DND-41 (cell line): ENCODE measurements at regions not wholly inside any gene's neighbourhood (a gene's known extent, or its start where the extent isn't known, plus 50 kb on each side); places are given as distances from the start of the nearest gene placed in this dataset.

Experiments
- ATAC-seq: fragments of 200-7000 bp; cut with Tn5 transposase; 3 replicates; pipeline ENCODE4 v1.9.1; 2021; ENCODE audit warnings: low read depth; ENCODE audit not compliant: insufficient read depth
- DNase-seq: peaks from one replicate; pipeline ENCODE4 v3.0.0-alpha.2; 2020
- H2AFZ ChIP-seq: 2 replicates; pipeline ENCODE4 v1.6.0; 2012; ENCODE audit warnings: low read depth, low read length
- H3K27ac ChIP-seq: 2 replicates; pipeline ENCODE4 v1.5.1; 2012; ENCODE audit warnings: low read length, inconsistent platforms
- H3K27me3 ChIP-seq: fragments of 200-600 bp; sonication (generic); 2 replicates; pipeline ENCODE4 v1.6.0; 2012; ENCODE audit warnings: low read length, mild to moderate bottlenecking, inconsistent platforms; ENCODE audit not compliant: insufficient read depth, poor library complexity
- H3K36me3 ChIP-seq: 2 replicates; pipeline ENCODE4 v1.5.1; 2012; ENCODE audit warnings: low read length, inconsistent platforms; ENCODE audit not compliant: insufficient read depth
- H3K4me1 ChIP-seq: 2 replicates; pipeline ENCODE4 v1.5.1; 2012; ENCODE audit warnings: mild to moderate bottlenecking, low read length; ENCODE audit not compliant: insufficient read depth
- H3K4me2 ChIP-seq: 2 replicates; pipeline ENCODE4 v1.6.0; 2012; ENCODE audit warnings: mild to moderate bottlenecking, moderate library complexity, low read length, inconsistent platforms; ENCODE audit not compliant: insufficient read depth
- H3K4me3 ChIP-seq, 2 experiments: fragments of 200-600 bp in 1 of 2; shearing (Covaris generic) in 1 of 2; 2 replicates each; pipeline ENCODE4 v1.5.1; 2012 to 2016; ENCODE audit warnings: inconsistent platforms in 2 of 2, low read length in 2 of 2, mild to moderate bottlenecking in 2 of 2, low read depth in 1 of 2, moderate library complexity in 1 of 2
- H3K79me2 ChIP-seq: 2 replicates; pipeline ENCODE4 v1.6.0; 2012; ENCODE audit warnings: low read length, inconsistent platforms; ENCODE audit not compliant: insufficient read depth
- H3K9ac ChIP-seq: 2 replicates; pipeline ENCODE4 v1.6.0; 2012; ENCODE audit warnings: low read depth, mild to moderate bottlenecking, inconsistent platforms, low read length, moderate library complexity
- H3K9me3 ChIP-seq: 2 replicates; pipeline ENCODE4 v1.5.1; 2012; ENCODE audit warnings: low read length, moderate library complexity, mild to moderate bottlenecking, inconsistent platforms; ENCODE audit not compliant: insufficient read depth, severe bottlenecking
- H4K20me1 ChIP-seq: 2 replicates; pipeline ENCODE4 v1.6.0; 2012; ENCODE audit warnings: low read length; ENCODE audit not compliant: insufficient read depth
- EZH2 ChIP-seq: IDR thresholded peaks from 3 replicates; pipeline ENCODE4 v1.6.1; 2012; ENCODE audit warnings: borderline replicate concordance, low read depth, mild to moderate bottlenecking, moderate library complexity, low read length, inconsistent platforms; ENCODE audit not compliant: severe bottlenecking
- TF ChIP-seq, protein P1 (sequence below): IDR thresholded peaks from 2 replicates; pipeline ENCODE4 v1.5.1; 2012; ENCODE audit warnings: borderline replicate concordance, low read length, moderate library complexity, mild to moderate bottlenecking; ENCODE audit not compliant: poor library complexity, severe bottlenecking; ENCODE audit errors: extremely low read depth

DNA sequence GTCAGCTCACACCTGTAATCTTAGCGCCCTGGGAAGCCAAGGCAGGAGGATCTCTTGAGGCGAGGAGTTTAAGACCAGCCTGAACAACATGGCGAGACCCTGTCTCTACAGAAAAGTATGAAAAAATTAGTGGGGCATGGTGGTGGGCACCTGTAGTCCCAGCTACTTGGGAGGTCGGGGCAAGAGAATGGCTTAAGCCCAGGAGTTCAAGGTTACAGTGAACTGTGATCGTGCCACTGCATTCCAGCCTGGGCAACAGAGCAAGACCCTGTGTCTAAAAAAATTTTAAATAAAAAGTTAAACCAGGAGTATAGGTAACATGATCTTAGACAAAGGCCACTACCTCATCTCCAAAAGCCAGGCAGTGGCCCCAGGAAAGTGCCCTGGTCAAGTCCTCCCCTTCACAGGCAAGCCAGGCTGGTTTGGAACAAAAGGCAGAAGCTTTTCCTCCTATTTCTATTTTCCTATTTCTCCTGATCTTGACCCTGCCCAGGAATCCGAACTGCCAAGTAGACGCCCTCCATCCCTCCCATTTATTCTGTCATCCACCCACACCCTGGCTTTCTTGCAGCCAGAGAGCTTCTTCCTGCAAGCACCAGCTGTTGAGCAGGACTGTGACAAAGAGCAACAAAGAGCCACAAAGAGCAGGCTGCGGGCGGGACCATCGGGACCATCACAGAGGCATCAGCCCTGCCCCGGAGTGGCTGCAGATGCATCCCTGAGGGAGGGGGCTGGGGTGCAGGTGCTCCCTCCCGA lies 149.9 kb upstream of the AFDN start:
- peaks cover 10% of the 10 kb centered on the region for H3K9me3 ChIP-seq
- H3K27ac ChIP-seq = no peak overlapping the region
- H3K4me2 ChIP-seq = no peak overlapping the region
- no peaks in the 10 kb centered on the region for H3K79me2 ChIP-seq
- no peak for ATAC-seq
- no peak overlapping the region for H2AFZ ChIP-seq
- no peaks in the 10 kb centered on the region for H3K36me3 ChIP-seq
- no peak overlapping the region for H3K4me3 ChIP-seq
- H3K9ac ChIP-seq = no peak overlapping the region
- TF ChIP-seq, protein P1, sequence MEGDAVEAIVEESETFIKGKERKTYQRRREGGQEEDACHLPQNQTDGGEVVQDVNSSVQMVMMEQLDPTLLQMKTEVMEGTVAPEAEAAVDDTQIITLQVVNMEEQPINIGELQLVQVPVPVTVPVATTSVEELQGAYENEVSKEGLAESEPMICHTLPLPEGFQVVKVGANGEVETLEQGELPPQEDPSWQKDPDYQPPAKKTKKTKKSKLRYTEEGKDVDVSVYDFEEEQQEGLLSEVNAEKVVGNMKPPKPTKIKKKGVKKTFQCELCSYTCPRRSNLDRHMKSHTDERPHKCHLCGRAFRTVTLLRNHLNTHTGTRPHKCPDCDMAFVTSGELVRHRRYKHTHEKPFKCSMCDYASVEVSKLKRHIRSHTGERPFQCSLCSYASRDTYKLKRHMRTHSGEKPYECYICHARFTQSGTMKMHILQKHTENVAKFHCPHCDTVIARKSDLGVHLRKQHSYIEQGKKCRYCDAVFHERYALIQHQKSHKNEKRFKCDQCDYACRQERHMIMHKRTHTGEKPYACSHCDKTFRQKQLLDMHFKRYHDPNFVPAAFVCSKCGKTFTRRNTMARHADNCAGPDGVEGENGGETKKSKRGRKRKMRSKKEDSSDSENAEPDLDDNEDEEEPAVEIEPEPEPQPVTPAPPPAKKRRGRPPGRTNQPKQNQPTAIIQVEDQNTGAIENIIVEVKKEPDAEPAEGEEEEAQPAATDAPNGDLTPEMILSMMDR = no peak
- TF ChIP-seq EZH2 = no peak
- DNase-seq = no peak
- no peaks in the 10 kb centered on the region for H3K4me1 ChIP-seq
- no peaks in the 10 kb centered on the region for H4K20me1 ChIP-seq
- no peaks in the 10 kb centered on the region for H3K27me3 ChIP-seq

DNA sequence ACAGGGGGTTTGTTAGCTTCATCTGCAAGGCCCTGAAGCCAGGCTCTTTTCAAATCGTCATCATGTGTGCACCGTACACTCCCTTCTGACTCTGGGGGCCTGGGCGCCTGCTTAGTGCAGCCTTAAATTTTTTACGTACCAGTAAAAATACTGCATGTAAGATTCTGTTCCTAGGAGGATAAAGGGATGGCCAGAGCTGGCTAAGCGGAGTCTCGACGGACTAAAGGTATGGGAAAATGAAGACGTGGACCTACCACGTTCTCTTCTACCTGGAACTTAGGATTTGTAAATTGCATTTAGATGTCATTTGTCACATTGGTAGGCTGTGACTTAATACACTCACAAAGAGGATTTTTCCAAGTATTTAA lies 149.3 kb upstream of the AFDN start:
- no peak overlapping the region for H2AFZ ChIP-seq
- no peak overlapping the region for H3K27ac ChIP-seq
- H3K36me3 ChIP-seq = no peaks in the 10 kb centered on the region
- no peaks in the 10 kb centered on the region for H3K79me2 ChIP-seq
- peaks cover 5% of the 10 kb centered on the region for H3K9me3 ChIP-seq
- H3K9ac ChIP-seq = no peak overlapping the region
- TF ChIP-seq, protein P1 = no peak
- no peak for TF ChIP-seq EZH2
- DNase-seq (no peak), ATAC-seq (no peak)
- no peak overlapping the region for H3K4me2 ChIP-seq
- H4K20me1 ChIP-seq = no peaks in the 10 kb centered on the region
- no peaks in the 10 kb centered on the region for H3K27me3 ChIP-seq
- H3K4me1 ChIP-seq = no peaks in the 10 kb centered on the region
- no peak overlapping the region for H3K4me3 ChIP-seq

DNA sequence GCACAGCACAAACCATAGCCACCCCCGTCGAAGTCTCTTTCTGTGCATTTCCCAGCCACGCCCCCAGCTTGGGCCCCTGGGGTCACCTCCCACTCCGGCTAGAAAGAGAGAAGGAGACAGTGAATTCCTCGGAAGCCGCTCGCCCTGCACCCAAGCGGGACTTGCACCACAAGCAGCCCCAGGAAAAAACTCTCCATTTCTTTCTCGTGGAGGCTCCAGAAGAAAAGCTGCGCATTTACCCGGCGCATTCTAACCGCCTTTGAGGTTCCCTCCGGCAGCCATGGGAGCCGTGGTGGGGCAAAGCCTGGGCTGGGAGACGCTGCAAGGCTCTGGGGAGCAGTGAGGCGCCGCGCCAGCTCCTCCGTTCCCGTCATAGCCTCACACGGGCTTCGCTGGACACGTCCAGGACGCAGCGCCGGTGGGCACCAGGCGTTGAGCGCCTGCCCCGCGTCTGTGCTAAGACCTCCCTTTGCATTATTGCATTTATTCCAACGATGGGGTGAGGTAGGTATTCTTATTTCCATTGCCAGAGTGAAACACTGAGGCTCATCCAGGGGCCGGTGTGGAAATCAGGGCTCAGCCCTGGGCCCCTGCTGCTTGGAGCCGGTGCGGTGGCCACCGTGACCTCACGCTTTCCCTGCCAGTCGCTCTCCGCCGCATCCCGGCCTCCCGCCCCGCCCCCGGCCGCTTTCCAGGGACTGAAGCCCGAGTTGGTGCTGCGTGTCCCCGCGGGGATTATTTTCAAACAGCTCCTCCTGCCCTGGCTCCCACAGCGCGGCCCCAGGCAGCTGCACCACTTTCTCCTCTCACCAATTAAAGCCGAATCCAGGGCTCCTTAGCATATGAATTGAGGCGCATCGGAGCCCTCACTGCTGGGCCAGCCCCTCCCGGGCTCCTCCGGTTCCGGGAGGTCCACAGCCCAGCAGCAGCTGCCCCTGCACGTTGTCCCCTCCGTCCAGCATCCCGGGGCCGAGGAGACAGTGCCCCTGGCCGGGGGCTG lies 148.3 kb upstream of the AFDN start:
- no peaks in the 10 kb centered on the region for H3K79me2 ChIP-seq
- H3K27ac ChIP-seq = no peak overlapping the region
- ATAC-seq (no peak), DNase-seq (no peak)
- H4K20me1 ChIP-seq = no peaks in the 10 kb centered on the region
- no peak overlapping the region for H2AFZ ChIP-seq
- H3K4me2 ChIP-seq = no peak overlapping the region
- H3K9me3 ChIP-seq = no peaks in the 10 kb centered on the region
- no peak overlapping the region for H3K4me3 ChIP-seq
- TF ChIP-seq EZH2 = no peak
- TF ChIP-seq, protein P1 = no peak
- H3K36me3 ChIP-seq = no peaks in the 10 kb centered on the region
- H3K27me3 ChIP-seq = no peaks in the 10 kb centered on the region
- H3K9ac ChIP-seq = no peak overlapping the region
- H3K4me1 ChIP-seq = no peaks in the 10 kb centered on the region
